H9 (cell line): ENCODE measurements at regions not wholly inside any gene's neighbourhood (a gene's known extent, or its start where the extent isn't known, plus 50 kb on each side); places are given as distances from the start of the nearest gene placed in this dataset.

Experiments
- DNase-seq: peaks from one replicate; pipeline ENCODE4 v3.0.0-alpha.2; 2017
- H2AFZ ChIP-seq: one replicate; pipeline ENCODE4 v1.6.1; 2013; ENCODE audit warnings: mild to moderate bottlenecking, low read length, control low read depth, moderate library complexity
- H2AK5ac ChIP-seq: 2 replicates; pipeline ENCODE4 v1.6.1; 2013; ENCODE audit warnings: low read length, control low read depth, mixed read lengths; ENCODE audit not compliant: insufficient read length
- H2BK120ac ChIP-seq: one replicate; pipeline ENCODE4 v1.6.1; 2013; ENCODE audit warnings: low read depth, mild to moderate bottlenecking, low read length, control low read depth, inconsistent platforms; ENCODE audit not compliant: poor library complexity, severe bottlenecking
- H2BK12ac ChIP-seq: 2 replicates; pipeline ENCODE4 v1.6.1; 2013; ENCODE audit warnings: low read length, control low read depth, mixed read lengths, low read depth; ENCODE audit not compliant: insufficient read length
- H2BK15ac ChIP-seq: 2 replicates; pipeline ENCODE4 v1.6.1; 2013; ENCODE audit warnings: low read depth, low read length, control low read depth
- H2BK20ac ChIP-seq: one replicate; pipeline ENCODE4 v1.6.1; 2013; ENCODE audit warnings: low read depth, mild to moderate bottlenecking, low read length, control low read depth, inconsistent platforms; ENCODE audit not compliant: poor library complexity, severe bottlenecking
- H2BK5ac ChIP-seq: 2 replicates; pipeline ENCODE4 v1.6.1; 2013; ENCODE audit warnings: low read length, control low read depth, mixed read lengths; ENCODE audit not compliant: insufficient read length
- H3K14ac ChIP-seq: 2 replicates; pipeline ENCODE4 v1.6.1; 2013; ENCODE audit warnings: low read length, control low read depth; ENCODE audit not compliant: insufficient read depth
- H3K18ac ChIP-seq: 2 replicates; pipeline ENCODE4 v1.6.1; 2013; ENCODE audit warnings: low read depth, mild to moderate bottlenecking, mixed read lengths, low read length, control low read depth; ENCODE audit not compliant: insufficient read length
- H3K23ac ChIP-seq: 2 replicates; pipeline ENCODE4 v1.6.1; 2013; ENCODE audit warnings: low read length, control low read depth, mixed read lengths, low read depth; ENCODE audit not compliant: insufficient read length
- H3K23me2 ChIP-seq: 2 replicates; pipeline ENCODE4 v1.6.1; 2013; ENCODE audit warnings: low read depth, mild to moderate bottlenecking, mixed read lengths, low read length, control low read depth; ENCODE audit not compliant: insufficient read length, poor library complexity, severe bottlenecking
- H3K27ac ChIP-seq: 2 replicates; pipeline ENCODE4 v1.5.1; 2013; ENCODE audit warnings: low read length, control low read depth, mixed read lengths, low read depth; ENCODE audit not compliant: insufficient read length
- H3K27me3 ChIP-seq: 2 replicates; pipeline ENCODE4 v1.6.1; 2013; ENCODE audit warnings: low read length, control low read depth, inconsistent platforms; ENCODE audit not compliant: insufficient read depth
- H3K4ac ChIP-seq: 2 replicates; pipeline ENCODE4 v1.6.1; 2013; ENCODE audit warnings: low read depth, mild to moderate bottlenecking, control low read depth, inconsistent platforms, low read length, moderate library complexity
- H3K4me1 ChIP-seq: 2 replicates; pipeline ENCODE4 v1.6.1; 2013; ENCODE audit warnings: low read length, control low read depth, inconsistent platforms; ENCODE audit not compliant: insufficient read depth
- H3K4me2 ChIP-seq: 2 replicates; pipeline ENCODE4 v1.6.1; 2013; ENCODE audit warnings: low read length, control low read depth, mixed read lengths; ENCODE audit not compliant: insufficient read length, insufficient read depth
- H3K56ac ChIP-seq: 2 replicates; pipeline ENCODE4 v1.6.1; 2013; ENCODE audit warnings: low read depth, mild to moderate bottlenecking, mixed read lengths, low read length, control low read depth; ENCODE audit not compliant: insufficient read length
- H3K79me1 ChIP-seq: 2 replicates; pipeline ENCODE4 v1.6.1; 2013; ENCODE audit warnings: low read depth, mild to moderate bottlenecking, moderate library complexity, low read length, control low read depth, inconsistent platforms; ENCODE audit not compliant: insufficient read depth, poor library complexity, severe bottlenecking
- H3K79me2 ChIP-seq: 2 replicates; pipeline ENCODE4 v1.6.1; 2013; ENCODE audit warnings: low read length, control low read depth, inconsistent platforms; ENCODE audit not compliant: insufficient read depth
- H3K9ac ChIP-seq: 2 replicates; pipeline ENCODE4 v1.6.1; 2013; ENCODE audit warnings: low read length, control low read depth, mixed read lengths; ENCODE audit not compliant: insufficient read length; ENCODE audit errors: extremely low read depth
- H3K9me3 ChIP-seq: one replicate; pipeline ENCODE4 v1.6.1; 2013; ENCODE audit warnings: low read depth, low read length, inconsistent platforms; ENCODE audit not compliant: control insufficient read depth
- H3T11ph ChIP-seq: one replicate; pipeline ENCODE4 v1.6.1; 2013; ENCODE audit warnings: mild to moderate bottlenecking, low read length, control low read depth, inconsistent platforms
- H4K20me1 ChIP-seq: one replicate; pipeline ENCODE4 v1.6.1; 2013; ENCODE audit not compliant: control insufficient read depth, insufficient read length, insufficient read depth
- H4K5ac ChIP-seq: 2 replicates; pipeline ENCODE4 v1.6.1; 2013; ENCODE audit warnings: low read depth, mild to moderate bottlenecking, mixed read lengths, low read length, control low read depth; ENCODE audit not compliant: insufficient read length
- H4K8ac ChIP-seq: replicated peaks from 2 replicates; pipeline ENCODE4 v1.6.1; 2013; ENCODE audit warnings: low read length, control low read depth, mixed read lengths, low read depth; ENCODE audit not compliant: insufficient read length
- H4K91ac ChIP-seq: 2 replicates; pipeline ENCODE4 v1.6.1; 2013; ENCODE audit warnings: low read depth, mild to moderate bottlenecking, moderate library complexity, mixed read lengths, low read length, control low read depth; ENCODE audit not compliant: insufficient read length
- H3K27ac Mint-ChIP-seq, 3 experiments: 2 replicates in 2 of 3; 3 replicates in 1 of 3; pipeline ENCODE4 v1.8.0; 2020 to 2021; ENCODE audit warnings: mixed read lengths in 3 of 3, mild to moderate bottlenecking in 1 of 3, moderate library complexity in 1 of 3
- H3K27me3 Mint-ChIP-seq: 2 replicates; pipeline ENCODE4 v1.8.0; 2021; ENCODE audit warnings: low read depth, mild to moderate bottlenecking, moderate library complexity, mixed read lengths
- H3K36me3 Mint-ChIP-seq, 3 experiments: 2 replicates in 2 of 3; 3 replicates in 1 of 3; pipeline ENCODE4 v1.8.0; 2020 to 2021; ENCODE audit warnings: low read depth in 3 of 3, mixed read lengths in 3 of 3; ENCODE audit not compliant: insufficient read depth in 1 of 3
- H3K4me1 Mint-ChIP-seq, 2 experiments: 2 replicates each; pipeline ENCODE4 v1.8.0; 2020; ENCODE audit warnings: mixed read lengths in 2 of 2
- H3K4me3 Mint-ChIP-seq, 2 experiments: 2 replicates in 1 of 2; 3 replicates in 1 of 2; pipeline ENCODE4 v1.8.0; 2020 to 2021; ENCODE audit warnings: mild to moderate bottlenecking in 2 of 2, mixed read lengths in 2 of 2, moderate library complexity in 1 of 2
- H3K9me3 Mint-ChIP-seq, 2 experiments: 2 replicates in 1 of 2; 3 replicates in 1 of 2; pipeline ENCODE4 v1.8.0; 2020; ENCODE audit warnings: mild to moderate bottlenecking in 2 of 2, mixed read lengths in 2 of 2, moderate library complexity in 1 of 2
- CTCF ChIP-seq: fragments of 200-600 bp; sonication (generic); conservative IDR thresholded peaks from 3 replicates; pipeline ENCODE4 v1.8.0; 2021; ENCODE audit warnings: antibody characterized with exemption, mild to moderate bottlenecking
- WGBS: extraction: QIAGEN DNeasy Blood & Tissue Kit; methylation state at CpG from one replicate; pipeline ENCODE4 v1.1.7; 2013; ENCODE audit warnings: missing lambda C conversion rate, low lambda C conversion rate, mixed read lengths; ENCODE audit not compliant: insufficient read length; ENCODE audit errors: extremely low coverage; 5-methylcytosine and 5-hydroxymethylcytosine counted together

- no peak for TF ChIP-seq CTCF
- no peaks in the 10 kb centered on the region for H3K9me3 Mint-ChIP-seq
- H2BK12ac ChIP-seq = no peak overlapping the region
- no peak overlapping the region for H3K18ac ChIP-seq
- H3K4me1 ChIP-seq = no peaks in the 10 kb centered on the region
- H2BK5ac ChIP-seq = no peak overlapping the region
- H2BK120ac ChIP-seq = no peak overlapping the region
- no peaks in the 10 kb centered on the region for H3K23me2 ChIP-seq
- H4K91ac ChIP-seq = no peak overlapping the region
- no peak overlapping the region for H2AFZ ChIP-seq
- no peaks in the 10 kb centered on the region for H3K79me1 ChIP-seq
- H3K4me2 ChIP-seq = no peak overlapping the region
- H3K9me3 ChIP-seq = no peaks in the 10 kb centered on the region
- no peak overlapping the region for H4K8ac ChIP-seq
- no peak overlapping the region for H3K14ac ChIP-seq
- no peak overlapping the region for H3K23ac ChIP-seq
- no peaks in the 10 kb centered on the region for H4K20me1 ChIP-seq
- no peak overlapping the region for H3K4me3 Mint-ChIP-seq
- no peak overlapping the region for H2BK15ac ChIP-seq
- no peak overlapping the region for H3T11ph ChIP-seq
- no peaks in the 10 kb centered on the region for H3K79me2 ChIP-seq
- no peak overlapping the region for H3K27ac ChIP-seq
- no peak for DNase-seq
- peaks cover 0 to 2% (median 0%) of the 10 kb centered on the region in 3 experiments; a peak in 1 of 7 replicates for H3K36me3 Mint-ChIP-seq
- no peak overlapping the region for H3K4ac ChIP-seq
- H3K9ac ChIP-seq = no peak overlapping the region
- H3K27ac Mint-ChIP-seq = no peak overlapping the region; a peak in 1 of 7 replicates
- WGBS = no CpG with 5 or more reads among the region's 5 CpGs
- no peak overlapping the region for H2BK20ac ChIP-seq
- H2AK5ac ChIP-seq = no peak overlapping the region
- H3K4me1 Mint-ChIP-seq = peaks cover under 1 to 1% of the 10 kb centered on the region in 2 experiments; a peak in 3 of 4 replicates
- no peak overlapping the region for H3K56ac ChIP-seq
- H3K27me3 ChIP-seq = no peaks in the 10 kb centered on the region
- H3K27me3 Mint-ChIP-seq = peaks cover 1% of the 10 kb centered on the region; the same call in 1 of the 2 replicates
- no peak overlapping the region for H4K5ac ChIP-seq
These were observed 308.1 kb downstream of the PTTG2 start for GRCh38 chr4:38268108-38268820.
